NCI-H1092 (cell line): ENCODE measurements at regions not wholly inside any gene's neighbourhood (a gene's known extent, or its start where the extent isn't known, plus 50 kb on each side); places are given as distances from the start of the nearest gene placed in this dataset.
"Not testable (repeated sequence)": the region's sequence is repeated elsewhere in the genome, so short reads cannot be mapped to it uniquely, and the experiment has no call there.

ENCODE experiments used
- DNase-seq: peaks from one replicate; lab custom pipeline; 2025; lab: John Stamatoyannopoulos, UW

DNA sequence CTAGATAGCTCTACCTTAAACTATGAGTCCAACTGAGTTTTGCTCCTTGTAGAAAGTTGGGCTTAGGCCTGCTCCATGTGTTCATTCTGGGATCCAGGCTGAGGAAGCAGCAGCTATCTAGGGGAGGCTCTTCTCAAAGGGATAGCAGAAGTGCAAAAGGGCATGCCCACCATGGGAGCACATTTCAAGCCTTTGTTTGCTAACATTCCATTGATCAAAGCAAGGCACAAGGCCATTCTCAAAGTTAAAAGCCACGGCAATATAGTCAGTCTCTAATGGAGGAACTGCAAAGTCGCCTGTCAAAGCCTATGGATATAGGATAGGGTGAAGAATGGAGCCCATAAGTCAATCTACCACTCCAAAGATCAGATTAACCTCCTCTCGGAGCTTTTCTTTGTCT lies 488.1 kb upstream of the ARX start:
- DNase-seq, result no peak

DNA sequence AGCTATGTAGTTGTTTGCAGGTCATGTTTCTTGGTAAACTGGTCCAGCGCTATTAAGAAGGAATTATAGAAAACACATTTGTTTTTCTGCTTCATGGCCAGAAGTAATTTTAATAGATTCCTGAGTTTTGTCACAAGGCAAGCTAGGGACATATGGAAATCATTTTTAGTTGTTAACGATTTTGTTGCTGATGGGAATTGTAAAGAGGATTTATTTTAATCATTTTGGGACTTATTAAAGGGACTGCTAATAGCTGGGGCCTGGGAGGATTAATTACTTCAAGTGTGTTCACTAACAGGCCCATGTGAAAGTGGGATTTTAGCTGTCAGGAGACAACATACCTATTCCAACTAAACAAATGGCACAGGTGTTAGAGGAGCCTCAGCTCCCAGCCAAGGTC lies 492.0 kb upstream of the ARX start:
- DNase-seq, result no peak

DNA sequence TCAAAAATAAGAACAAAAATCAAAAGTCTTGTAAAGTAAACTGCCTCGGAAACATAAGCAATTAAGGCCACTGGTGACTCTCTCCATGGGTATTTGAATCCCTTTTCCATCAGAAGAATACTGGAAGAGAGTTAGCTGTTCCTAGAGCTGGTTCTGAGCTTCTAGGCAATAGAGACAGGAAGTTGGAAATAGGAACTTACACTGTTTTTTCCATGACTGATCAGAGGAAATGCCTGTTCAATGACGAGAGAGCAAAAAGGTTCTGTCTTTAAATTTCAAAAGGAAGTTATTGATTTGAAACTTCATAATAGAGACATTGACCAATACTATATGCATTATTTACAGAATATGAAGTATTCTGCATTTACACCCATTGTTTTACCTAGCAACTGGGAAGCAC lies 503.5 kb upstream of the ARX start:
- DNase-seq, result no peak

DNA sequence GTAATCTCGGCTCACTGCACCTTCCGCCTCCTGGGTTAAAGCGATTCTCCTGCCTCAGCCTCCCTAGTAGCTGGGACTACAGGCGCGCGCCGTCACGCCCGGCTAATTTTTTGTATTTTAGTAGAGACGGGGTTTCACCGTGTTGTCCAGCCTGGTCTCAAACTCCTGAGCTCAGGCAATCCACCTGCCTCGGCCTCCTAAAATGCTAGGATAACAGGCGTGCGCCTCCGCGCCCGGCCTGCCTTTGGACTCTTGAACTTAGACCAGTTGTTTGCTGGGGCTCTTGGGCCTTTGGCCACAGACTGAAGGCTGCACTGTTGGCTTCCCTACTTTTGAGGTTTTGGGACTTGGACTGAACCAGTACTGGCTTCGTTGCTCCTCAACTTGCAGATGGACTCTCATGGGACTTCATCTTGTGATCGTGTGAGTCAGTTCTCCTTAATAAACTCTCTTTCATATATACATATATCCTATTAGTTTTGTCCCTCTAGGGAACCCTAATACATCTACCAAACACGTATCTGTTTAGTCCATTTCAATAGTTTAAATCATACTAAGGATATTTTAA lies 506.8 kb upstream of the ARX start:
- not testable (repeated sequence) for DNase-seq

DNA sequence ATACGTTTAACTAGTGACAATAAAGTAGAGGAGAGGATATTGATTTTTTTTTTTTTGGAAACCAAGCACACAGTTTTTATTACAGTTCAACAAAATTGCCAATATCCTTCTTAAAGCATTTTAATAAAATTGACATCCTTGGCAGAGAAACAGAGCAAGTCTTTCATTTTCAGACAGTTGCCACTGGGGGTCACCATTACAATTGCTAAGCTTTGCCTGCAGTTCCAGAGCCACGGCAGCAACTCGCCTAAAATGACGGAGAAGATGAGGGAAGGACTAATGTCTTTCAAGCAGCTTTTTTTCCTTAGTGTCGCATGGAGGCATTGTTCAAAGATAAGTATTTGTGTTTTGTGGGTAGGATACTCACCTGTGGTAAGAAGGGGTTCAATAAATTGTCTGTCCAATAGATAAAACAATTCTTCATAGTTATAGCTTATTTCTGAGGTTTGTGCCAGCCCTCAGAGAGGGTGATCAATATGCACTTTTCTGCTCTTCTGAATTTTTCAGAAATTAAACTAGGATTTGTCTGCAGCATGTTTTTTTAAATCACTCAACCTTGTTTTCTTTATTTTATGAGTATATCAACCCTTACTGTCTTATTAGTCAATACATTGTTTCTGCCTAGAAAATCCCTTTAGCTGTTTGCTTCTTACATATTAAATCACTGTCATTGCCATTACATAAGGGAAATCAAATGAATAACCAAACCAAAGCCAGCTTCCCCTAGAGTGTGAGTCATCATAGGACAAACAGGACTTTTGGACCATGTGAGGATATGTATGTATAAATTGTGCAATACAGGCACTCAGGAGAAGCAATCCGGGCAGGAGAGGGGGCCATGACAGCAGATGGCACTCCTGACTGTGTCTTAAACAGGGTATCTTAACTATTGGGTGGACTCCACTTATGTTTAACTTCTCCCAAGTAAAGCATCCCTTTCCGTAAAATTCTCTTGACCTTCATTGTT lies 508.1 kb upstream of the ARX start:
- peak; percentile 29 for DNase-seq

DNA sequence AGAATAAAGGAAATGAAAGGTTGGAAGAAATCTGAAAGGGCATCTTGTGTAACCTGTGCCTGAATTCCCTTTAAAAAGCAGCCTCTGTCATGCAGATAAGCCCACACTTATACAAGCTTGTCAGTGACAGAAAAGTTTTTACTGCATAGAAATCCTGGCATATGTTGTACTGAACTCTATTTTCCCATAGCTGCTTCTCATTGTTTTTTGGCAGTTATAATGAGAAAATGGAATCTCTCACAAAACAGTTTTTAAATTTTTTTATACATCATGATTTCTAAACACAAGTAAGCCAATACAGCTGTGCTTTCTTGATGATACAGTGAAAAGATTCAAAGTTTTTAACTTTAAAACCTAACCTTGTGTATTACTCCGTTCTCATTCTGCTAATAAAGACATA lies 511.4 kb upstream of the ARX start:
- DNase-seq, result no peak

DNA sequence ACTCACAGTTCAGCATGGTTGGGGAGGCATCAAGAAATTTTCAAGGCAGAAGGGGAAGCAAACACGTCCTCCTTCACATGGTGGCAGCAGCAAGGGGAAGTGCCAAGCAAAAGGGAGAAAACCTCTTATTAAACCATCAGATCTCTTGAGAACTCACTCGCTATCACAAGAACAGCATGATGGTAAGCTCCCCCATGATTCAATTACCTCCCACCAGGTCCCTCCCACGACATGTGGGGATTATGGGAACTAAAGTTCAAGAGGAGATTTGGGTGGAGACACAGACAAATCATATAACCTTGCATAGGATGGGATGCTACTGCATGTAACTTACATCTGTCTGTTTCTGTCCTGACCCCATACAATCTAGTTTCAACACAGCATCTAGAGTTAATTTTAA lies 511.8 kb upstream of the ARX start:
- no peak for DNase-seq

DNA sequence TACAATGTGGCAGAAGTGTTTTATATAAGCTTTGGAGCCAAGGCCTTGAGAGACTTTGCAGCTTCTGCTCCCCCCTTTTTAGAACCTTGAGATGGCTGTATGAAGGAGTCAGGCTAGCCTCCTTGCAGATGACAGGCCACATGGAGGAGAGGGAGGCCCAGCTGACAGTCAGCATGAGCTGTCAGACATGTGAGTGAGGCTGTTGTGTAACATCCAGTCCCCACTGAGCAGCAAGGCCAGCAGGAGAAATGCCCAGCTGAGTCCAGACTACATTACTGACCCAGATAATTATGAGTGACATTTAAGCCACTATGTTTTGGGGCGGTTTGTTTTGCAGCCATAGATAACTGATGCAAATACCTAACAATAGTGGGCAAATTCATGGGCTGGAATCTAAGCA lies 515.3 kb upstream of the ARX start:
- no peak for DNase-seq

DNA sequence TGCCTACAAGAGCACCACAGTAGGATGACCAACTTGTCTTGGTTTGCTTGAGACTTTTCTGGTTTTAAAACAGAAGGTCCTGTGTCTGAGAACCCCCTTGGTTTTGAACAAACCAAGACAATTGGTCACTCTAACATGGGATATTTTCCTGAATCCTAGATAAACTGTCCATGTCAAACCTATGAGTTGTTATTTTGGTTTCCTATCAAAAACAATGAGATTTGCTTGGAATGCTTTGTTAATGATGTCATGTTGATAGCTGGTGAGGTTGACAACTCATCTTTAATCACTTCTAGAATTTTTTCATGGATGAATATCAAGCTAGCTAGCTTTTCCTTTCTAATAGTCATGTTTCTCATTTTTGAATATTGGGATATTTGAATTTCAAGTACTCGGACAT lies 518.3 kb upstream of the ARX start:
- DNase-seq, result no peak

DNA sequence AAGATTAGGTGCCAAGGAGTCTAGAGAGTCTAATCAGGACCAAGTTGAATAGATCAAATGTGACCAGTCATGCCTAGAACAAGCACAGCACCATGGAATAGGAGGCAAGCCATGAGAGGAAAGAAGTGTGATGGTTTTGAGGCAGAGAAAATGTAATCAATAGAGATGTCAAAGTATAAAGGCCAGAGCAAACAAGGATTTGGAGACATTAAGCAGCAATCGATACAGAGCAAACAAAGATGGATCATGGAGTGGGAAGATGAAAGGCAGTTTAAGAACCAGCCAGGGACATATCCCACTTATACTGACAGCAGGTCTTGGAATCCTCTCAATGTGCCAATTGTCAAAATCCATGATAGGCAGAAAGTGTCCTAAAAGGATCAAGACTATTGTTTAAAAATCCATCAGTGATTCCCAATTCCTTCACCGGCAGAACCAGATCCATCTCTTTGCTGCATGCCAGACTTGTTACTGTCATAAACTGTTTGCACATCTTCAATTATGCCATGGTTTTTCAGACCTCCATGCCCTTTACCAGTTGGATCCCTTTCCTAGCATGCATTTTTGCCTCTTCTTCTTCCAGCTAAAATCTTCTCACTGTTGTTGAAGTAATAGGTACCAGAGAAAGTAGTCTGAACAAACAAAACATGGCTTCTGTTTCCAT lies 520.7 kb upstream of the ARX start:
- DNase-seq, result peak; percentile 1

DNA sequence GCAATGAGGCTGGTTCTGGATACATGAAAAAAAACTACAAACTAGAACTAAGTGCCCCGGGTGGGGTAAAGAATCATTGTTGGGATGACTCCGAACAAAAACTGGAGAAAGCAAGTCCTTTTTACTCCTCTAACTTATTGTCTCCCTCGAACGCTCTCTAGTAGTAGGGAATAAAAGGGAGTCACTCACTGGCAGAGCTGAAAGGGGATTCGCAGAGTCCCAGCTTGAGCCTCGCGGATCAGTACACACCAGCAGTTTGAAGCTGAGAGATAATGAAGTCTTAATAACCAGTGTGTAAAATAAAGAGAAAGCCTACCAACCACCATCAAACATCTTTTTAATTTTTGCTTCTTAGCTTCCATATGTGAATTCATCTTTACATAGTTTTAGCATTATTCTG lies 521.9 kb upstream of the ARX start:
- no peak for DNase-seq

DNA sequence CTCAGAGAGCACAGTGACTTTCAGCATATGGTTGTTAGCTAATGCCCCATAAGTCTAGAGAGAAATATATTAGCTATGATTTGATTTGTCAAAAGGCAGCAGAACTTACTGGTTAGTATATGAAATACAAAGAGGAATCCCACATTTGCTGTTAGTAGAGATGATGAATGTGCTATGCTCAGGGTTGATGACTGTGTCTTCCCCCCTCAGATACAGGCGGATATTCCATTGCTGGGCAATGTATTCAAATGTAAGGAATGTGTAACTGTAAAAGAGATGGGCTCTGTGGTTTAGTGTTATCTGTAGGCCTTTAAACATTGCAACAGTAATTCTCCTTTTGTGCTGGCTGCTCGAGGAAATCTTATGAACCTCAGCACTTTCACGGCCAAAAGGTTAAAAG lies 528.9 kb upstream of the ARX start:
- no peak for DNase-seq

DNA sequence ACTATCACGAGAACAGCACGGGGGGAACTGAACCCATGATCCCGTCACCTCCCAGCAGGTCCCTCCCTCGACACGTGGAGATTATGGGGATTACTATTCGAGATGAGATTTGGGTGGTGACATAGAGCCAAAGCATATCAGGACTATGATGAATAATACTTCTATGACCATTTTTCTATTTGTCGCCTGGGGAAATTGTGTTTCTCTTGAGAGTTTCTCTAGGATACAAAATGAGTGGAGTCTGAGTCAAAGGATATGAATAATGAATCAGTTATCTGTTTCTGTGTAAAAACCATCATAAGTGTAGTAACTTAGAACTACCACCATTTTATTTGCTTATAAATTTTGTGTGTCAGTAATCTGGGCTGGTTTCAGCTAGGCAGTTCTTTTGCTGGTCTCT lies 533.0 kb upstream of the ARX start:
- DNase-seq, result no peak

DNA sequence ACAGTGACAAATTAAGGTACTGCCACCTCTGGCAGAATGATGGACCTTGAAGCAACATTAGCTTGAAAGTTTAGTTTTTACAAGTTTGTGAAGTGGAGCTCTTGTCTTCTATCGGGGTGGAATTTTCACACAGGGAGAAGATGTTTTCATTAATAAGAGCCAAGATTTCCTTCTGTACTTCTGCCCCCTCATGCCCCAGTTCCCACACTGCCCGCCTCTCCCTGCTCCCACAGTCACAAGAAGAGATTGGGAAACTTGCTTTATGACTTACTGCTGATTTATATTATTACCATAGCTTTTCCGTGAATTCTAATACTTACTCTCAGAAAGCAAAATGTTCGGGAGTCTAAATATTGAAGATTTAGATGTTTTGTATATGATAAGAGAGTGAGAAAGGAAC lies 539.8 kb upstream of the ARX start:
- DNase-seq, result no peak

DNA sequence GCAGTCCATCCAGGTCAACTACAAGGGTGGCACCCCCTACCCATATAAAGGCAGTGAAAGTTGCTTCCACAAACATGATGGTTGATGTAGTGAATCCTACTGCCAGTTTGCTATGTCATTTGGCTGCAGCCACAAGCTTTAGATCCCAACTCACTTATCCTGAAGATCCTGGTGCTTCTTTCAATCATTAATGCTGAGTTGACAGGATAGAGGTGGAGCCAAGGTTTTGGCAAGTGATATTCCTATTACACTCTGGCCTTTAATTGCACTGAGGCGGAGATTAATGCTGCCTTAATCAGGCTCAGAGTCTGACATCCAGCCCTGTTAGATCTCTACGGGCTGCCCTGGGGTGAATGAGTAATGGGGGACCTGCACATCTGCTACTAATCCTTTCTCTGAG lies 542.4 kb upstream of the ARX start:
- DNase-seq, result no peak

DNA sequence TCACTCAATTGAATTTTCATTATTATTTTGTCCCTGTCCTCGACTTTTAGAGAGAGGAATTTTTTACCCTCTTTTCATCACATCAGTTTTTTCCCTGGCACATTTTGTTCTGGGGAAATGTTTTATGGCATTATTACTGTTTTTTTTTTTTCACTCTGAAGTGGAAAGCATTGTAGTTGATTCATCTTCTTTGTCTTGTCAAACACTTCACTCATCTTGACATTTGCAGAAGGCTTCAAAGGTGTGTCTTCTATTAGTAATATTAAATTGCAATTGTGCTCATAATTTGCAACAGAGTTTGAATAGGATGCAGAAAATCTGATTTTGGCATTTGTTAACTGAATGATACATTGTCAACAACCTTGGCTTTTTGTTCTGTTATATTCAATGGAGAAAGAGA lies 545.4 kb upstream of the ARX start:
- DNase-seq, result no peak

DNA sequence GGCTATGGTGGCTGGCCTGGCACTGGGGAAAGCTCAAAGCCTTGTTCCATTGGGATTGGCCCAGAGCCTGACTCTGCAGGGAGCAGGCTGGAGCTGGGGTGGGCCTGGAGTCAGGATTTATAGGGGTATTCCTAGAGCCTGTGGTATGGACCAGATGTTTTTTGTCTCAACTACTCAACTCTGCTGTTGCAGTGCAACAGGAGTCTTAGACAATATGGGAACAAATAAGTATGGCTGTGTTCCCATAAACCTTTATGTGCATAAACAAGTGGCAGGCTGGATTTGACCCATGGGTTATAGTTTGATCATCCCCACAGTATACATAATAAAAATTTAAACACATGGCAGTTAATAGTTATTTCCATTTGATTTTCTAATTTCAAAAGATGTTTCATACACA lies 557.9 kb upstream of the ARX start:
- DNase-seq, result no peak

DNA sequence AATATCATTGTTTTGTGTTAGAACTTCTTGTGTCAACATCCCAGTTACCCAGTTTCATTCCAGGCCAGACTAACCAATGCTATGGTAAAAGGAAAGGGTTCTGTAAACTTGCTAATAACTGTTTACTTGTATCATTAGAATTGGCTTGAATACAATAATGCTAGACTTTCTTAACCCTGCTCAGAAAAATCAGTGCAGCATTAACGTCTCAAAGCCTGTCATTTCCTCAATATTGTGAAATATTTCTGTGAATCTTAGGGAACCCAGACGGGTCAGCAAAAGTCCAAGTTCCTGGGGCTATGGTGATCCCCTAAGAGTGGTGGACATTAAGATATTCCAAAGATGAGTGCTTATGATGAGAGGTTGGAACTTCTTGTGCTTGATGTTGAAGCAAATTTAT lies 541.2 kb upstream of the MAGEB18 start:
- DNase-seq, result no peak

DNA sequence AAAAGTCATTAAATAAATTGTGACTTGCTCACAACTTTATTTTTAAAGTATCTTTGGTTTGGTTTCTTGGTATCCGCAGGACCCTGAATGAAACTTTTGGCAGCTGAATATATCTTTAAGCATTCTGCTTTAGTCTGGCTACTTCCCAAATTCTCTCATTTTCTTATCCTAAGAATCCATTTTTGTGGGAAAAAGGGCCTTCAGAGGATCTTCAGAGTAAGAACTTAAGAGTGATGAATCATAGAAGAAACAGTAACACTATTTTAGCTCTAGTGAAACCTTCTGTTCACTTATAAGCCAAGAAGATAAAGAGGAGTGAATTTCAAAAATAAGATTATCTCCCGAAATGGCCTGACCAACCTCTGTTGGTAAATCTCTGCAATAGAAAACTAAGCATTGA lies 540.6 kb upstream of the MAGEB18 start:
- no peak for DNase-seq

DNA sequence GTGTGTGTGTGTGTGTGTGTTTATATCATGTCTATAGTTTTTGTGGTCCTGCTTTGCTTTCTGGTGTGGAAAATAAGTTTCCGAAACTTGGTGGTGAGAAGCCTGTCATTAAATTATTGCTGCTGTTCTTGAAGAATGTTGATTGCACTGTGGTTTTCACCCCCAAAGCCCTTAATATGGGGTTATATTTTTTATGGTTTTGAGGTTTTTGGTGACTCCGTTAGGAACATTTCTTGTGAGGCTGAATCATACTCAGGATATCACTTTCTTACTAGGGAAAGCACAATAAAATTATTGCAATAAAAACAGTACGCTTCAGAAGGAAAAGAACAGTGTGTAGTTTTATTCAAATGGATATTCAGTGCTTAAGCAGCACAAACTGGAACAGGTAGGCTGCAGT lies 539.1 kb upstream of the MAGEB18 start:
- DNase-seq, result no peak

DNA sequence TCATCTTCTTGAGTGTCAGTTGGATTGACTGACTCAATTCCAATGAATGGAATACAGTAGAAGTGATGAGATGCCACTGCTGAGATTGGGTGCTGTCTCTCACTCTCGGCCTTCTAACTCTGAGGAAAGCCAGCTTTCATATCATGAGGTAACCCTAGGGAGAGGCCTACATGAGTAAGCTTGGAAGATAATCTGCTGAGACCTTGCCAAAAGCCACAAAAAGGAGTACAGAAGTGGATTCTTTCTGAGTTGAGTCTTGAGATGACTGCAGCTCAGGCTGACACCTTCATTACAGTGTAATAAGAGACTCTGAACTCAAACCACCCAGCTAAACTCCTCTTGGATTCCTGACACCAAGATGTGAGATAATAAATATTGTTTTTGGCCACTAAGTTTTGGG lies 537.4 kb upstream of the MAGEB18 start:
- no peak for DNase-seq

DNA sequence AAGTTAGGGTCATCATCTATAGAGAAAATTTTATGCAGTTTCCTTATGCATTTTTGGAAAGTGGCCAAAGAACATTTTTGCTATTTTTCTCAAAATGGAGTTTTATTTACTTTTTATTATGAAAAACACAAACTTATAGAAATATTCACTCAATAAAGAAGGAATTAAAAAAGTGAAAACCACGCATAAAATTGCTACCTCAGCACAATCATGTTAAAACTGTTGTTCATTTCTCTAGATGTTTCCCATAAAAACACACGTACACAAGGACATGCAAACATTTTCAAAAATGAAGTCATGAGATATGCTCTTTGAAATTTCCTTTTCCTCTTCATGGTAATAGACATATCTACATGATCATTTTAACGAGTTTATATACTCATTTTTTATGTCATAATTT lies 536.8 kb upstream of the MAGEB18 start:
- no peak for DNase-seq

DNA sequence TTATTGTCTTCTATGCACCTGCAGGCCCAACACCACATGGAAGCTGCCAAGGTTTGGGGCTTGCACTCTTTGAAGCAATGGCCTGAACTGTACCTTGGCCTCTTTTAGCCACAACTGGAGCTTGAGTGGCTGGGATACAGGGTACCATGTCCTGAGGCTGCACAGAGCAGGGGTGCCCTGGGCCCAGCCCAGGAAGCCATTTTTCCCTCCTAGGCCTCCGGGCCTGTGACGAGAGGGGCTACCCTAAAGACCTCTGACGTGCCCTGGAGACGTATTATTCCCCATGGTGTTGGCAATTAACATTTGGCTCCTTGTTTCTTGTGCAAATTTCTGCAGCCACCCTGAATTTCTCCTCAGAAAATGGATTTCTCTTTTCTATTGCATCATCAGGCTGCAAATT lies 519.9 kb upstream of the MAGEB18 start:
- no peak for DNase-seq
